ENCODE measurements at regions not wholly inside any gene's neighbourhood (a gene's known extent, or its start where the extent isn't known, plus 50 kb on each side); places are given as distances from the start of the nearest gene placed in this dataset.

- TF ChIP-seq ZFP3 (CRISPR knock-in tag; IDR thresholded peaks at IDR 0.05) (no peak), ZNF8 (CRISPR knock-in tag; IDR thresholded peaks at IDR 0.05) (no peak), TSHZ2 (CRISPR knock-in tag; IDR thresholded peaks at IDR 0.05) (no peak), POU6F1 (CRISPR knock-in tag; IDR thresholded peaks at IDR 0.05; ENCODE audit: borderline replicate concordance, low read depth) (no peak), CSDC2 (CRISPR knock-in tag; IDR thresholded peaks at IDR 0.05) (no peak)
These were observed 330.6 kb downstream of the KCNRG start for GRCh38 chr13:50345804-50346203.

GRCh38 chr13:50348371-50348770, 333.1 kb downstream of the KCNRG start:
- no peak for ATAC-seq
- TF ChIP-seq ZFP30 (CRISPR knock-in tag; IDR thresholded peaks at IDR 0.05) (no peak), CSDC2 (CRISPR knock-in tag; IDR thresholded peaks at IDR 0.05) (no peak), POU6F1 (CRISPR knock-in tag; IDR thresholded peaks at IDR 0.05; ENCODE audit: borderline replicate concordance, low read depth) (no peak), TCF4 (CRISPR knock-in tag; IDR thresholded peaks at IDR 0.05; ENCODE audit: borderline replicate concordance) (no peak), RARB (CRISPR knock-in tag; IDR thresholded peaks at IDR 0.05) (no peak), ARNTL (CRISPR knock-in tag; IDR thresholded peaks at IDR 0.05; ENCODE audit: borderline replicate concordance, low read depth) (no peak), TSHZ2 (CRISPR knock-in tag; IDR thresholded peaks at IDR 0.05) (no peak)

More at GRCh38 chr13:50345804-50346203, 330.6 kb downstream of the KCNRG start:
- ATAC-seq = no peak

- 0 out of 2 replicates have a peak, but pooled peaks have one; percentile 20 for TF ChIP-seq TSHZ2 (CRISPR knock-in tag; IDR thresholded peaks at IDR 0.05)
- TF ChIP-seq ISL1 (CRISPR knock-in tag; IDR thresholded peaks at IDR 0.05) = peak; percentile 59; the same call in 1 of the 2 replicates
- no peak for TF ChIP-seq PPARA (CRISPR knock-in tag; IDR thresholded peaks at IDR 0.05; ENCODE audit: borderline replicate concordance)
- no peak for ATAC-seq
These were observed 337.7 kb downstream of the KCNRG start for GRCh38 chr13:50352720-50353480.

GRCh38 chr13:50353651-50354415, 338.6 kb downstream of the KCNRG start:
- no peak for ATAC-seq
- no peak for TF ChIP-seq ARNTL (CRISPR knock-in tag; IDR thresholded peaks at IDR 0.05; ENCODE audit: borderline replicate concordance, low read depth)
- TF ChIP-seq CREB5 (CRISPR knock-in tag; IDR thresholded peaks at IDR 0.05; ENCODE audit: low read depth) = no peak
- no peak for TF ChIP-seq ZFP3 (CRISPR knock-in tag; IDR thresholded peaks at IDR 0.05)
- TF ChIP-seq RARB (CRISPR knock-in tag; IDR thresholded peaks at IDR 0.05) = no peak
- no peak for TF ChIP-seq ZNF565 (CRISPR knock-in tag; conservative IDR thresholded peaks at IDR 0.05; ENCODE audit: low read depth)
- no peak for TF ChIP-seq ZFP30 (CRISPR knock-in tag; IDR thresholded peaks at IDR 0.05)
- no peak for TF ChIP-seq POU6F1 (CRISPR knock-in tag; IDR thresholded peaks at IDR 0.05; ENCODE audit: borderline replicate concordance, low read depth)
- TF ChIP-seq TOX (CRISPR knock-in tag; IDR thresholded peaks at IDR 0.05; ENCODE audit: borderline replicate concordance) = no peak
- no peak for TF ChIP-seq GLIS3 (CRISPR knock-in tag; IDR thresholded peaks at IDR 0.05)
- TF ChIP-seq ZNF70 (CRISPR knock-in tag; IDR thresholded peaks at IDR 0.05) = no peak
- TF ChIP-seq ESRRG (CRISPR knock-in tag; IDR thresholded peaks at IDR 0.05) = no peak
- TF ChIP-seq ISL1 (CRISPR knock-in tag; IDR thresholded peaks at IDR 0.05) = no peak

Measured in SK-N-SH treated with all-trans-retinoic acid at 6 μM for 48 hours (cell line).